ENCODE measurements at regions not wholly inside any gene's neighbourhood (a gene's known extent, or its start where the extent isn't known, plus 50 kb on each side); places are given as distances from the start of the nearest gene placed in this dataset.

GRCh38 chr3:71973274-71974030 is 188.5 kb upstream of the PROK2 start:
- H3K27ac ChIP-seq (ENCODE audit: low read depth in 2 of 2, low read length in 1 of 2), result no peak overlapping the region
- H3K27me3 ChIP-seq (ENCODE audit: insufficient read depth), result no peaks in the 10 kb centered on the region; the same call in 1 of the 2 replicates
- no peaks in the 10 kb centered on the region for H4K20me1 ChIP-seq (ENCODE audit: insufficient read depth)
- H3K9me2 ChIP-seq, result no peaks in the 10 kb centered on the region
- no peaks in the 10 kb centered on the region for H3F3A ChIP-seq (replicated peaks; ENCODE audit: insufficient read depth)
- no peak overlapping the region for H2AFZ ChIP-seq (ENCODE audit: low read depth)
- 42% methylated on average over 7 of the region's 7 CpGs for WGBS (ENCODE audit: low lambda C conversion rate)
- DNase-seq, result no peak
- H3K4me2 ChIP-seq, result no peak overlapping the region
- no peak overlapping the region for H3K4me3 ChIP-seq (ENCODE audit: low read depth in 2 of 2, low read length in 1 of 2)
- ChIA-PET CTCF (interaction anchor here (1.3 kb wide), 1 partner anchor 10 kb away, joined by 4 read pairs; no protein-coding TSS in a partner anchor), POLR2A (no interaction called here)
- H3K79me2 ChIP-seq (ENCODE audit: insufficient read depth), result no peaks in the 10 kb centered on the region
- peaks cover 0 to 10% of the 10 kb centered on the region in 2 experiments; a peak in 2 of 4 replicates for H3K4me1 ChIP-seq (ENCODE audit: control insufficient read depth in 1 of 2, insufficient read depth in 2 of 2, low read depth in 1 of 2, low read length in 1 of 2)
- H3K36me3 ChIP-seq (replicated peaks in 1 of 2; ENCODE audit: control insufficient read depth in 1 of 2, insufficient read depth in 2 of 2, low read length in 1 of 2), result no peaks in the 10 kb centered on the region
- TF ChIP-seq ZBTB33 (IDR thresholded peaks at IDR 0.05; ENCODE audit: borderline replicate concordance, low read depth), result no peak
- no peak for TF ChIP-seq FOSL2 (IDR thresholded peaks at IDR 0.05; ENCODE audit: borderline replicate concordance, low read depth)
- no peak for TF ChIP-seq RCOR1 (IDR thresholded peaks at IDR 0.05; ENCODE audit: low read length)
- H3K9me3 ChIP-seq, result no peaks in the 10 kb centered on the region
- H3K9ac ChIP-seq, result no peak overlapping the region

DNA sequence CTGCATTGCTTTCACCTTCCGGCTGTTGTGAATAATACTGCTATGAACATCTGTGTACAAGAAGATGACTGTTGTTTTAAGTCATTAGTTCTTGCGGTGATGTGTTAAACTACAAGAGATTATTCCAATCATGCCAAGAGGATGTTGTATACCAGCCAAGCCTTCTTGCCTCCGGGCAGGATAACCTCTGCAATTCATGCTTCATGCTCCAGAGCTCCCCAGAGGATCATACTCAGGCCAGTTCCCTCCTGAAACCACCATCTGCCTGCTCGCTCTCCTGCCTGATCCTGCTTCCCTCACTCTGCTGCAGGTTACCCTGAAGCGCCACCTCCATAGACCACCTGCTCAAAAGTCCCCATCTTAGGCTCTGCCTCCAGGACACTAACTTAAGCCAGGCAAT is 187.1 kb upstream of the PROK2 start:
- Histone ChIP-seq H3K9ac (no peak overlapping the region), H3K79me2 (ENCODE audit: insufficient read depth) (no peaks in the 10 kb centered on the region), H4K20me1 (ENCODE audit: insufficient read depth) (no peaks in the 10 kb centered on the region), H3K36me3 (replicated peaks in 1 of 2; ENCODE audit: control insufficient read depth in 1 of 2, insufficient read depth in 2 of 2, low read length in 1 of 2) (no peaks in the 10 kb centered on the region), H3K9me3 (no peaks in the 10 kb centered on the region), H3K4me1 (ENCODE audit: control insufficient read depth in 1 of 2, insufficient read depth in 2 of 2, low read depth in 1 of 2, low read length in 1 of 2) (peaks cover 0 to 6% of the 10 kb centered on the region in 2 experiments; a peak in 1 of 4 replicates), H3K27me3 (ENCODE audit: insufficient read depth) (no peaks in the 10 kb centered on the region), H3K4me3 (ENCODE audit: low read depth in 2 of 2, low read length in 1 of 2) (no peak overlapping the region), H3F3A (replicated peaks; ENCODE audit: insufficient read depth) (no peaks in the 10 kb centered on the region), H3K9me2 (no peaks in the 10 kb centered on the region), H3K27ac (ENCODE audit: low read depth in 2 of 2, low read length in 1 of 2) (no peak overlapping the region), H3K4me2 (no peak overlapping the region), H2AFZ (ENCODE audit: low read depth) (no peak overlapping the region)
- WGBS (ENCODE audit: low lambda C conversion rate), result 48% methylated on average over 5 of the region's 5 CpGs
- no peak for DNase-seq
- CTCF ChIA-PET, result no interaction called here
- TF ChIP-seq MXI1 (IDR thresholded peaks at IDR 0.05; ENCODE audit: low read depth, low read length) (no peak), FOSL2 (IDR thresholded peaks at IDR 0.05; ENCODE audit: borderline replicate concordance, low read depth) (no peak), FOXJ3 (CRISPR knock-in tag; IDR thresholded peaks at IDR 0.05) (no peak), TAF1 (IDR thresholded peaks at IDR 0.05; ENCODE audit: borderline replicate concordance, low read depth, low read length) (no peak), CTCF (IDR thresholded peaks at IDR 0.05) (no peak), EZH2phosphoT487 (IDR thresholded peaks at IDR 0.05; ENCODE audit: borderline replicate concordance, low read depth) (no peak), SMC3 (IDR thresholded peaks at IDR 0.05; ENCODE audit: low read depth, low read length) (no peak), MAX (IDR thresholded peaks at IDR 0.05; ENCODE audit: low read depth) (no peak)
- POLR2A ChIA-PET, result no interaction called here
